ENCODE measurements at regions not wholly inside any gene's neighbourhood (a gene's known extent, or its start where the extent isn't known, plus 50 kb on each side); places are given as distances from the start of the nearest gene placed in this dataset.

GRCh38 chr7:47221826-47222225, 360.1 kb downstream of the TNS3 start:
- H3K4me3 ChIP-seq (ENCODE audit: low read length), result no peak overlapping the region
- TF ChIP-seq, protein P1, sequence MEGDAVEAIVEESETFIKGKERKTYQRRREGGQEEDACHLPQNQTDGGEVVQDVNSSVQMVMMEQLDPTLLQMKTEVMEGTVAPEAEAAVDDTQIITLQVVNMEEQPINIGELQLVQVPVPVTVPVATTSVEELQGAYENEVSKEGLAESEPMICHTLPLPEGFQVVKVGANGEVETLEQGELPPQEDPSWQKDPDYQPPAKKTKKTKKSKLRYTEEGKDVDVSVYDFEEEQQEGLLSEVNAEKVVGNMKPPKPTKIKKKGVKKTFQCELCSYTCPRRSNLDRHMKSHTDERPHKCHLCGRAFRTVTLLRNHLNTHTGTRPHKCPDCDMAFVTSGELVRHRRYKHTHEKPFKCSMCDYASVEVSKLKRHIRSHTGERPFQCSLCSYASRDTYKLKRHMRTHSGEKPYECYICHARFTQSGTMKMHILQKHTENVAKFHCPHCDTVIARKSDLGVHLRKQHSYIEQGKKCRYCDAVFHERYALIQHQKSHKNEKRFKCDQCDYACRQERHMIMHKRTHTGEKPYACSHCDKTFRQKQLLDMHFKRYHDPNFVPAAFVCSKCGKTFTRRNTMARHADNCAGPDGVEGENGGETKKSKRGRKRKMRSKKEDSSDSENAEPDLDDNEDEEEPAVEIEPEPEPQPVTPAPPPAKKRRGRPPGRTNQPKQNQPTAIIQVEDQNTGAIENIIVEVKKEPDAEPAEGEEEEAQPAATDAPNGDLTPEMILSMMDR (conservative IDR thresholded peaks at IDR 0.05; ENCODE audit: low read depth, low read length), result no peak
- no peak for DNase-seq (ENCODE audit: low read depth)

DNA sequence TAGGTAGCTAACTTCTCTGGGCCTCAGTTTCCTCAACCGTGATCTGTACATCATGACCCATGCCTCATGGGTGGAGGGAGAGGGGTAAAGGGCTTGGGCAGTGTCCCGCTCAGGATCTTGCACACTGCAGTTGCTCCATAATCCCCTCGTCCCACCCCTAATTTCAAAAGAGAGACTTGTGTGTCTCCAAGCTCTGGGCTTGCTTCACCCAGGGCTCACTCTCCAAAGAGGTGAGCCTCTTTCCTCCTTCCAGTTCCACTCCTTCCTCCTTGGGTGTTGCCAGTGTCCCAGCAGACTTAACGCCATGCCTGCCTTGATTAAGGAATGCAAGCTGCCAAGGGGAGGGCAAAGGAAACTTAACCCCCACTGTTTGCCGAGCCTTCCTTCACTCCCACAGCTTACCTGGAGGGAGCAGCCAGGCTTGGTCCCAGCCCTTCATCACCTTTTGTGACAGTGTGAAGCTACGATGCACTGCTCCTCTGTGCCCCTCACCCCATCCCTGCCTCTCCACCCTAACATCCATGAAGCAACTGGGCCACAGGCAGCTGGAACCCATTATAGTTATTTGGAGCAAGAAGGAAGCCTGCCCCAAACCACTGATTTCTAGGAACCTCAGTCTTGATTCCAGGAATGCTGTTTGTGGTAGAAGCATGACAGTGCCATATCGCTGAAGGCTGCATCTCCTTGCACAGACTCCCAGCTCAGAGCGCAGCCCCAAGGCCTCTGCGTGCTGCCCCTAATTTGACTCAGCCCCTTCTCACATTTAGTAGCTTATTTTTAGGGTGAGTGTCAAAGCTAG, 363.3 kb downstream of the TNS3 start:
- no peak for DNase-seq (ENCODE audit: low read depth)
- H3K4me3 ChIP-seq (ENCODE audit: low read length), result no peak overlapping the region
- TF ChIP-seq, protein P1 (conservative IDR thresholded peaks at IDR 0.05; ENCODE audit: low read depth, low read length), result no peak

GRCh38 chr7:47217570-47218360, 364.1 kb downstream of the TNS3 start:
- no peak for DNase-seq (ENCODE audit: low read depth)
- TF ChIP-seq, protein P1 (conservative IDR thresholded peaks at IDR 0.05; ENCODE audit: low read depth, low read length), result no peak
- H3K4me3 ChIP-seq (ENCODE audit: low read length), result no peak overlapping the region

DNA sequence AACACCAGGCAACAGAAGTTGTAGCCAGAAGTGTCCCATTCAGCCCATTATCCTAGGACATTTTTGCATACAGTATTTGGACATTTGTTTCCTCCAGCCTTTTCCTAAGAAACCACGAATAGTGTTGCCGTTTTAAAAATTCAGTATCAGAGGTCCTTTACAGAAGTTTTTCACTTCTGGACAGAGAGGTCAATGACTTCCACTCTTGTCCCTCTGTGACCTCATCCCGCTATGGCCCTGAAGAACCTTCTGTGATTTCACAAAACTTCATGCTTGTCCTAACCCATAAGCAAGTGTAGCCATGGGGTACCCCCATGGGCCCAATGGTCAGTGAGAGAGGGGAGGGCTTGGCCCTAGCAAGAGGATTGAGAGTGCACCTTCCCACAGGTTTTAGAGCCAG, 364.8 kb downstream of the TNS3 start:
- TF ChIP-seq, protein P1 (conservative IDR thresholded peaks at IDR 0.05; ENCODE audit: low read depth, low read length), result no peak
- DNase-seq (ENCODE audit: low read depth), result no peak

DNA sequence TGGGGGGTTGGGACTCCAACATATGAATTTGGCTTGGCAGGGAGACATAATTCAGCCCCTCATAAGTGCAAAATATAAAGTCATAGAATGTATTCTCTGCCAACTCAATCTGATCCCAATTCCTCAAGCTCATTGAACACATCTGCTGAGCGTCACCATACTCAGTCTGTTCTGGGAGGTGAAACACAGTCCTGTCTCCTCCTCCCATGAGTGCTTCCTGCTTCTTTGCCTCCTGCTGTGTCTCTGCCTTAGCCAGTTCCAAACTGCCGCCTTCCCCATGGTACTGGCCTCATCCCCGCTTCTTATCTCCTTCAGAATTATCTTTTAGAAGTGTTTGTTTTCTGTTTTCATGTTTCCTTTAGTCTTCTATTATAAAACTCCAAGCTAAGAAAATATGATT, 365.5 kb downstream of the TNS3 start:
- no peak overlapping the region for H3K4me3 ChIP-seq (ENCODE audit: low read length)
- TF ChIP-seq, protein P1 (conservative IDR thresholded peaks at IDR 0.05; ENCODE audit: low read depth, low read length), result no peak
- no peak for DNase-seq (ENCODE audit: low read depth)

More for the DNA sequence above, 364.8 kb downstream of the TNS3 start:
- H3K4me3 ChIP-seq (ENCODE audit: low read length), result no peak overlapping the region

GRCh38 chr7:47215640-47216039, 366.3 kb downstream of the TNS3 start:
- H3K4me3 ChIP-seq (ENCODE audit: low read length), result no peak overlapping the region
- TF ChIP-seq, protein P1 (conservative IDR thresholded peaks at IDR 0.05; ENCODE audit: low read depth, low read length), result no peak
- no peak for DNase-seq (ENCODE audit: low read depth)

All from retinal pigment epithelial cell (primary cell).